ENCODE measurements at regions not wholly inside any gene's neighbourhood (a gene's known extent, or its start where the extent isn't known, plus 50 kb on each side); places are given as distances from the start of the nearest gene placed in this dataset.

GRCh38 chr5:53173083-53173482, 63.5 kb upstream of the MOCS2 start:
- Histone ChIP-seq H3K36me3 (ENCODE audit: insufficient read depth, low read length, poor library complexity, severe bottlenecking) (no peaks in the 10 kb centered on the region), H3K27me3 (replicated peaks; ENCODE audit: insufficient read depth, low read depth, low read length, poor library complexity) (no peaks in the 10 kb centered on the region), H3K27ac (ENCODE audit: low read depth, low read length, poor library complexity, severe bottlenecking) (no peak overlapping the region), H3K4me1 (ENCODE audit: insufficient read depth, low read length, poor library complexity, severe bottlenecking) (no peaks in the 10 kb centered on the region), H3K9me3 (ENCODE audit: low read depth, low read length, poor library complexity, severe bottlenecking) (no peaks in the 10 kb centered on the region), H3K4me3 (ENCODE audit: low read depth, low read length, poor library complexity, severe bottlenecking) (no peak overlapping the region)
- no peak for TF ChIP-seq CTCF (conservative IDR thresholded peaks at IDR 0.05; ENCODE audit: low read depth, low read length)
- no peak for TF ChIP-seq EZH2 (IDR thresholded peaks at IDR 0.05; ENCODE audit: borderline replicate concordance, low read depth, low read length, poor library complexity, severe bottlenecking)
- no peak for DNase-seq (ENCODE audit: low spot score)
- ChIA-PET CTCF (no interaction called here), POLR2A (ENCODE audit: low non-redundant PET) (no interaction called here)
- intact Hi-C loops (cut with micrococcal nuclease; ENCODE audit: unreplicated experiment), result loop anchor here (5.0 kb wide), 1 partner anchor 1054 kb away; no protein-coding TSS in a partner anchor
- no TSS peak for BruUV-seq (replicated peaks)

GRCh38 chr5:53178830-53179229, 69.3 kb upstream of the MOCS2 start:
- CTCF ChIA-PET, result no interaction called here
- no peak for DNase-seq (ENCODE audit: low spot score)
- no peak for TF ChIP-seq EZH2 (IDR thresholded peaks at IDR 0.05; ENCODE audit: borderline replicate concordance, low read depth, low read length, poor library complexity, severe bottlenecking)
- no peak for TF ChIP-seq CTCF (conservative IDR thresholded peaks at IDR 0.05; ENCODE audit: low read depth, low read length)
- Histone ChIP-seq H3K9me3 (ENCODE audit: low read depth, low read length, poor library complexity, severe bottlenecking) (no peaks in the 10 kb centered on the region), H3K4me1 (ENCODE audit: insufficient read depth, low read length, poor library complexity, severe bottlenecking) (no peaks in the 10 kb centered on the region), H3K27me3 (replicated peaks; ENCODE audit: insufficient read depth, low read depth, low read length, poor library complexity) (no peaks in the 10 kb centered on the region), H3K36me3 (ENCODE audit: insufficient read depth, low read length, poor library complexity, severe bottlenecking) (no peaks in the 10 kb centered on the region), H3K4me3 (ENCODE audit: low read depth, low read length, poor library complexity, severe bottlenecking) (no peak overlapping the region), H3K27ac (ENCODE audit: low read depth, low read length, poor library complexity, severe bottlenecking) (no peak overlapping the region)
- BruUV-seq (replicated peaks), result no TSS peak
- POLR2A ChIA-PET (ENCODE audit: low non-redundant PET), result no interaction called here
- intact Hi-C loops (cut with micrococcal nuclease; ENCODE audit: unreplicated experiment), result no loop called here

GRCh38 chr5:53179691-53180090, 70.1 kb upstream of the MOCS2 start:
- Histone ChIP-seq H3K9me3 (ENCODE audit: low read depth, low read length, poor library complexity, severe bottlenecking) (no peaks in the 10 kb centered on the region), H3K27me3 (replicated peaks; ENCODE audit: insufficient read depth, low read depth, low read length, poor library complexity) (no peaks in the 10 kb centered on the region), H3K27ac (ENCODE audit: low read depth, low read length, poor library complexity, severe bottlenecking) (no peak overlapping the region), H3K4me3 (ENCODE audit: low read depth, low read length, poor library complexity, severe bottlenecking) (no peak overlapping the region), H3K4me1 (ENCODE audit: insufficient read depth, low read length, poor library complexity, severe bottlenecking) (no peaks in the 10 kb centered on the region), H3K36me3 (ENCODE audit: insufficient read depth, low read length, poor library complexity, severe bottlenecking) (no peaks in the 10 kb centered on the region)
- CTCF ChIA-PET, result no interaction called here
- POLR2A ChIA-PET (ENCODE audit: low non-redundant PET), result no interaction called here
- TF ChIP-seq EZH2 (IDR thresholded peaks at IDR 0.05; ENCODE audit: borderline replicate concordance, low read depth, low read length, poor library complexity, severe bottlenecking) (no peak), CTCF (conservative IDR thresholded peaks at IDR 0.05; ENCODE audit: low read depth, low read length) (no peak)
- DNase-seq (ENCODE audit: low spot score), result no peak
- intact Hi-C loops (cut with micrococcal nuclease; ENCODE audit: unreplicated experiment), result no loop called here
- no TSS peak for BruUV-seq (replicated peaks)
